ENCODE measurements at regions not wholly inside any gene's neighbourhood (a gene's known extent, or its start where the extent isn't known, plus 50 kb on each side); places are given as distances from the start of the nearest gene placed in this dataset.

DNA sequence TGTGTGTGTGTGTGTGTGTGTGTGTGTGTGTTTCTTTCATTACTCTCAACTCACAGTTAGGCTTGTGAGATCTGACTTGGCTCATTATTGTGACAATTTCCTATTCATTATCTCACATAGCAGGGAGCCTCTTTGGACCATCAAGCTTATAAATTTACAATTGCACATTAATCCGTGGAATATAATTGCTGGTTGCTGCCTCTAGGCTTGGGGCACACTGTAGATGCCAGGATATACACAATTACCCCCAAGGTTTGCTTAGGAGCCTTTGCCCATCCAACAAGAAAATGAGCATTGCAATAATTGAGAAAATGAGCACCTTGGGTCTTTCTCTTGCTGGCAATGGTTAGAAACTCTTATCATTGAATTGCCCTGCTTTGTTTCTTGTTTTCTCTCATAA, 161.6 kb upstream of the DMRTA1 start:
- no peak for DNase-seq (ENCODE audit: low read depth in 2 of 2)

GRCh38 chr9:22286661-22287060, 160.0 kb upstream of the DMRTA1 start:
- no peak for DNase-seq (ENCODE audit: low read depth in 2 of 2)

GRCh38 chr9:22288661-22289060, 158.0 kb upstream of the DMRTA1 start:
- DNase-seq (ENCODE audit: low read depth in 2 of 2) = no peak

DNA sequence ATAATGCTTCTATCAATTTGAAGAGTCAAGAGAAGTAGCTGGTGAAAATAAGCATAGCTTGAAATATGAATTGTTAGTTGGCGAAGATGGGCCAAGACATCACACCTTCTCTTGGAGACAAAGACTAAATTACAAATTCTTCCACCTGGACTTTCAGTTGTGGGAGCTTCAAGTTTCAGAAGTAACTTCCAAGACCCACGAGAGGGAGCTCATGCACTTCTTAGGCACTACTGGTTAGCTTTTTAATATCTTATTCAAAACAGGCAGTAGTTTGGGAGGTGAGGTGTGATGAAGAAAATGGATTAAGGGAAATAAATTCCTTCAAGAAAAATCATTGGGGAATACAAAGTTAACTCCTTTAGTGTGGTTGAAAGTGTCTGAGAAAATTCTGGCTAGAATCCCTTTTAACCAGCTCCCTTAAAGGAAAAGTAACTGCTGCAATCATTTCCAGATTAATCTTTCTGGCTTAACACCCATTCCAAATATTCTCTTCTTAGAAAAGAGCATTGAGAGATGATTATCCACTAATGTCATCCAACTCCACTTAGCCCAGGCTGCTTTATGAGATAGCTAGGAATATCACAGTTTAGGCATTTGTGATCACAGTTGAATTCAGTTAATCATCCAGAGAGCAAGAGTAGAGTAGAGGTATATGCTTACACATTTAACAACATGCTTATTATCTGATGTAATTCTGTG, 139.5 kb upstream of the DMRTA1 start:
- DNase-seq (ENCODE audit: low read depth in 2 of 2) = peak; percentile 66 to 75

DNA sequence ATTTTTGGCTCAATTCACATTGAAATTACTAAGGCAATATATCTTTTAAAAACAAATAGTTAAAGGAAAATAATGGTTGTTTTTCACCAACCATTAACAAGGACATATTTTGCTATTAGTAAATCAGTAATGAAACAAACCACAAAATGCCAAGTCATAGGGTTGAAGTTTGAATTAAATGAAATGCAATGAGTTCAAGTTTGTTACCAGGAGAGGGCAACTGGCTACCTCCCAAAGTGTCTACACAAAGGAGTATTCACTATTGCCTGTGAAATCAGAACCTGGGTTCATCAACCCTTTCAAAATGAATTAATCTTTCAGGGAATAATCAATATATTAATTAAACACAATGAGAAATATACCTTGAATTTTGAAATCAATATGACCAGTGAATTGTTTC, 138.4 kb upstream of the DMRTA1 start:
- DNase-seq (ENCODE audit: low read depth in 2 of 2) = no peak

DNA sequence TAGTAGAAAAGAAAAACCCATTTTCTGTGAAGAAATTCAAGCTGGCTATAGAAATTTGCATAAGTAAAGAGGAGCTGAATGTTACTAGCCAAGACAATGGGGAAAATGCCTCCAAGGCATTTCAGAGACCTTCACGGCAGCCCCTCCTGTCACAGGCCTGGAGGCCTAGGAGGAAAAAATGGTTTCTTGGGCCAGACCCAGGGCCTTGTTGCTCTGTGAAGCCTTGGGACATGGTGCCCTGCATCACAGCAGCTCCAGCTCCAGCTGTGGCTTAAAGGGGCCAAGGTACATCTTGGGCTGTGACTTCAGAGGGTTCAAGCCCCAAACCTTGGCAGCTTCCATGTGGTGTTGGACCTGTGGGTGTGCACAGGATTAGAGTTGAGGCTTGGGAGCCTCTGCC, 130.0 kb upstream of the DMRTA1 start:
- no peak for DNase-seq (ENCODE audit: low read depth in 2 of 2)

DNA sequence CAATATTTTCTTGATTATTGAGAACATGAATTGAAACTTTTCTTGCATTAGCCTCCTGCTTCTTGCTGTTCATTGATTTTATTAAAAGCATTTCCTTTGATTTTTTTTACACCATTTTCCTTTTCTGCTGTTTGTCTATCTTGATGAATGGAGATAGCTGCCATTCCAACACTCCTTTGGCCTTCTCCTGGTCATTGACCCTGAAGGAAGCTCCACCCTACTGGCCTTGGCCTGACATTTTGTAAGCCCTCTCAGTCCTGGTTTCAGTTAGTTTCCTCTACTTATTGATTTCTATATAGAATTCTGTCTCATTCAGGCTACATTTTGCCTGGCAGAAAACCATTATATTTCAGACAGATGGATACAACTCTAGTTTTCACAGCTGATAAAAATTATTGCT, 115.1 kb upstream of the DMRTA1 start:
- DNase-seq (ENCODE audit: low read depth in 2 of 2) = no peak

- peak in 1 of 2 donors; percentile 5 for DNase-seq (ENCODE audit: low read depth in 2 of 2)
Measured at GRCh38 chr9:22332202-22332601, 114.4 kb upstream of the DMRTA1 start.

- no peak for DNase-seq (ENCODE audit: low read depth in 2 of 2)
Measured at GRCh38 chr9:22337261-22337660, 109.4 kb upstream of the DMRTA1 start.

DNA sequence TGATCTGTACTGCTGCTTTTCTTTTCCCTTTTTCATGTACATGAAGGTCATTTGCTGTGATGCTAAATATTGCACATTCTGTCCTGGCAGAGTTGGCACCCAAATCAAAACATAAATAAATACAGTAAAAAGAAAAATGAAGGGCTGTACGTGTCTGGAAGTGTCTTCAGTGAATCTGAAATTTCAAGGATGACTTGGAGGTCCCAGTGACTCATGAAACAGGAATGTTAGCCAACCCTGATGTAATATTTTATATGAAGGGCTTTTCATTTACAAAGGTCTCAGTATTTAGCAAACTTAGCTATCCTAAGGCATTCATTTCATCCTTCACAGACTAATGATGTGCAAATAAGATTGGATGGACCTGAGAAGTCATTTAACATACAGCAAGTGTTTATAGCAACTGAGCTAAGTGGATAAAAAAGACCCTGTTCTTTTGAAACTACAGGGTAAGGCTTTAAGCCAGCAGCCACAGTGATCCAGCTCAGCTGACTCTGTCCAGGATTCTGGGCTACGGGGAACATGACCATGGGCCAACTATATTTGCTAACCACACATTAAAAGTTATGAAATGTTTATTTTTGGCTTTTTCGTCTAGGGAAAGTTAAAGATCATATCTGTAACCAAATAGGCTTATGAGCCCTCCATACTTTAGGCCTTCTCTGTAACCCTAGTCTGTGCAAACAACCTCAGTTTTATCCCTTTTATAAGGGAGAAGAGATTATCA, 104.0 kb upstream of the DMRTA1 start:
- DNase-seq (ENCODE audit: low read depth in 2 of 2) = peak in 1 of 2 donors; percentile 17

DNA sequence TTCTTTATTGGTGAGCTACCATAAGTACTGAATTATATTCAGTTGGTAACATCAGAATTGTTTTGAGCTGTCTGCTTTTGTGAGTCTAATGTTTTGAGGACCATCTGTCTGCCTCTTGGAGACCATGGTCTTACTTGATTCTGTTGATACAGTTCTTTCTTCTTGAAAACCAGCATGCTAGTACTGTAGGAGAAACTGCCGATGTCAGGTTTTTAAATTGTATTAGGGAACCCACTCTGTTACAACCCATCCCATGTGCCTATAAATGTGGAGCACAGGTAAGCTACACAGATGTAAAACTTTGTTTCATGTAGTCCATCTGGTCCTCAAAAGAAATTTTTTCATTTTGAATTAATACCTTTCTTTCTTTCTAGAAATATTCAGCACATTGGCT, 103.4 kb upstream of the DMRTA1 start:
- DNase-seq (ENCODE audit: low read depth in 2 of 2) = no peak

DNA sequence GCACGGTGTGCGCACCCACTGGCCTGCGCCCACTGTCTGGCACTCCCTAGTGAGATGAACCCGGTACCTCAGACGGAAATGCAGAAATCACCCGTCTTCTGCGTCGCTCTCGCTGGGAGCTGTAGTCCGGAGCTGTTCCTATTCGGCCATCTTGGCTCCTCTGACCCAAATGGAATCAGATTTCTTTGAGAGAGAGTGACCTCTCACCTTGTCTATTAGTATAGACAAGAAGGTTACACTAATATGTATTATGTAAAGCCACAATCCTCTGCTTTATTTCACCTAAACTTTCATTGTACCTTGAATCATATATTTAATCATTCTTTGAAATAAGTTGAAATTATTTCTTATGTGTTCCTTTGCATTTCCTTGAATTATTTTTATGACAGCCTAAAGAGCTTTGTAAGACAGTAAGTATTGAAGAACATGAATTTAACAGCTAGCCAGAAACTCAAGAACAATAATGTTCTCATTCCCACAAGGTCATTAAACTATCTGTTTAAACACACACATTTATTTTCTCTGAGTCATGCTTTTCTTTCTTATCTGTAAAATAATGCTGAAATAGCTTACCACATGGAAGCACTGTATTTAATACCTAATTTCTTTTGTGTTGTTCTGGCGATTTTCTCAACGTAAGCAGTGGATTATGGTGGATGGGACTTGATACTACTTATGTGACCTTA, 91.8 kb upstream of the DMRTA1 start:
- no peak for DNase-seq (ENCODE audit: low read depth in 2 of 2)

GRCh38 chr9:22356985-22357384, 89.6 kb upstream of the DMRTA1 start:
- DNase-seq (ENCODE audit: low read depth in 2 of 2) = no peak

DNA sequence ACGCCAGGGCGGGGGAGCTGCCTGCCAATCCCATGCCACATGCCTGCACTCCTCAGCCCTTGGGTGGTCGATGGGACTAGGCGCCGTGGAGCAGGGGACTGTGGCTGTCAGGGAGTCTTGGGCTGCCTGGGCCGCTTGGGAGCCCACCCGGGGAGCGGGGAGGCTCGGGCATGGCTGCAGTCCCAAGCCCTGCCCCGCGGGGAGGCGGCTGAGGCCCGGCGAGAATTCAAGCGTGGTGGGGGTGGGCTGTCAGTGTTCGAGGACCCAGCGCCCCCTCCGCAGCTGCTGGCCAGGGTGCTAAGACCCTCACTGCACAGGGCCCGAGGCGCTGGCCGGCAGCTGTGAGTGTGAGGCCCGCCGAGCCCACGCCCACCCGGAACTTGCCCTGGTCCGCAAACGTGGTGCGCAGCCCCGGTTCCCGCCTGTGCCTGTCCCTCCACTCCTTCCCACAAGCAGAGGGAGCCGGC, 83.2 kb upstream of the DMRTA1 start:
- DNase-seq (ENCODE audit: low read depth in 2 of 2) = no peak

GRCh38 chr9:22373636-22374035, 73.0 kb upstream of the DMRTA1 start:
- DNase-seq (ENCODE audit: low read depth in 2 of 2) = no peak

GRCh38 chr9:22374051-22374450, 72.6 kb upstream of the DMRTA1 start:
- DNase-seq (ENCODE audit: low read depth in 2 of 2) = no peak

DNA sequence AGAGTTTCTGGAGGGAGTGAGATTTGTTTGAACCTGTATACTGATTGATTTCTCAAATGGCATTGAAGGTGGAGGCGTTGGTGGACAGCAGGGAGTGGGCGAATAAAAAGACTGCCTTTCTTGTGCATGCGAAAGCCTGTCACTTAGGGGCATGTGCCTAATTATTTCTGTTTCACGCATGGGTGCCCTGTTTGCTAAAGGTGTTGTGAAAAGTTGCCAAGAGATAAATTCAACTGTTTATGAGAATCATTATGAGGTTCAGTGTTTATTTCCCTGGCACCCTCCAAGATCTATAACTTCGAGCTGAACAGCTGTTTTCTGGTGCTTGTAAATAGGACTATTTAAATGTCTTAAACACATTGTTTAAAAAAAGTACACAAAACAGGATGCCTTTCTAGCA, 67.4 kb upstream of the DMRTA1 start:
- DNase-seq (ENCODE audit: low read depth in 2 of 2) = no peak

DNA sequence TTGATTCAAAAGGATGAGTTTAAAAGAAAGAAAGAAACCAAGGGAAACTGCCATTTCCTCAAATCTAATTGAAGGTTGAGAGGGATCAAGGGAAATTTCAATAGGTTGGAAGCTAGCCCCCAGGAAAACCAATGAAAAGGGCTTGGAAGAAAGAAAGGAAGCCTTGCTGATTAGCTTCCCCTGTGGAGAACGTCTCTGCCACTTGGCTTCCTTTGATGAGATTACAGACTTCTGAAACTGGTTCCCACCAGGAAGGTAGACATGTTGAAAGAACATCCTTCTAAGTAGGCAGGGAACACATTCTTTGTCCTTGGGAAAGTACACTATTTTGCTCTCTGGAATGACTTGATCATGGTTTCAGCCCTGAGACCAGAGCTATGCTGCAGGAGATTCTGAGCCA, 65.5 kb upstream of the DMRTA1 start:
- no peak for DNase-seq (ENCODE audit: low read depth in 2 of 2)

- DNase-seq (ENCODE audit: low read depth in 2 of 2) = no peak
Measured at GRCh38 chr9:22382331-22382730, 64.3 kb upstream of the DMRTA1 start.

GRCh38 chr9:22383718-22384117, 62.9 kb upstream of the DMRTA1 start:
- no peak for DNase-seq (ENCODE audit: low read depth in 2 of 2)

GRCh38 chr9:22389271-22389670, 57.4 kb upstream of the DMRTA1 start:
- no peak for DNase-seq (ENCODE audit: low read depth in 2 of 2)

DNA sequence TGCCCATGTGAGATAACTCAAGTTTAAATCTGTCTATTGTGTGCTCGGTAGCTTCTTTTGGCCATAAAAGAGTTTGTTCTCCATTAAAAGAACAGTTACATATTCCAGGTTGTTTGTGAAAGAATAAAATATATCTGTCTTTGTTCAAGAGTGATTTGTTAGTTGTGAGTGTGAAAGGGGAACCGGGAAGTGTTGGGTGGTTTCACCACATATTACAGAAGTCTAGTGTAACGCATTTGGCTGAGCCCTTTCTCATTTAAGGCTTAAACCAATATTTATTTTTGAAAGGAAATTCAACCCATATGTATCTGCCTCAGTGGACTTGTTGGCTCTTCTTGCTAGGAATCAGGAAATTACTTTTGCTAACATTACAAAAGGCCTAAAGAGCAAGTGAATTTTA, 54.1 kb upstream of the DMRTA1 start:
- DNase-seq (ENCODE audit: low read depth in 2 of 2) = no peak

GRCh38 chr9:22395687-22396141, 50.9 kb upstream of the DMRTA1 start:
- no peak for DNase-seq (ENCODE audit: low read depth in 2 of 2)

Measured in lung microvascular endothelial cell (primary cell).